ENCODE measurements at regions not wholly inside any gene's neighbourhood (a gene's known extent, or its start where the extent isn't known, plus 50 kb on each side); places are given as distances from the start of the nearest gene placed in this dataset.

- TF ChIP-seq ZNF646 (CRISPR knock-in tag; IDR thresholded peaks at IDR 0.05) = no peak
- no peak for TF ChIP-seq HINFP (CRISPR knock-in tag; IDR thresholded peaks at IDR 0.05; ENCODE audit: low read depth)
- no peak for TF ChIP-seq PAX8 (CRISPR knock-in tag; IDR thresholded peaks at IDR 0.05; ENCODE audit: borderline replicate concordance)
- TF ChIP-seq E2F2 (CRISPR knock-in tag; IDR thresholded peaks at IDR 0.05; ENCODE audit: borderline replicate concordance) = no peak
- TF ChIP-seq ZSCAN5A (CRISPR knock-in tag; IDR thresholded peaks at IDR 0.05; ENCODE audit: borderline replicate concordance) = peak; percentile 98; the same call in 1 of the 2 replicates
- no peak for TF ChIP-seq ARNT (IDR thresholded peaks at IDR 0.05)
- no peak for TF ChIP-seq ZBTB1 (CRISPR knock-in tag; IDR thresholded peaks at IDR 0.05; ENCODE audit: borderline replicate concordance)
- no peak for TF ChIP-seq ZNF724P (CRISPR knock-in tag; IDR thresholded peaks at IDR 0.05; ENCODE audit: borderline replicate concordance)
- TF ChIP-seq KDM2A (CRISPR knock-in tag; IDR thresholded peaks at IDR 0.05; ENCODE audit: borderline replicate concordance, low read depth) = peak; percentile 46; the same call in 1 of the 2 replicates
- peak; percentile 91 for TF ChIP-seq ZSCAN22 (CRISPR knock-in tag; IDR thresholded peaks at IDR 0.05)
- TF ChIP-seq ZNF263 (CRISPR knock-in tag; IDR thresholded peaks at IDR 0.05) = peak; percentile 54
- peak; percentile 91 for TF ChIP-seq FOXA1 (IDR thresholded peaks at IDR 0.05)
- peak; percentile 99 for TF ChIP-seq FOXA1 (CRISPR knock-in tag; IDR thresholded peaks at IDR 0.05)
- no peak for TF ChIP-seq REL (CRISPR knock-in tag; conservative IDR thresholded peaks at IDR 0.05)
- no peak for TF ChIP-seq RFX5 (IDR thresholded peaks at IDR 0.05; ENCODE audit: low read depth, low read length)
- TF ChIP-seq KLF12 (CRISPR knock-in tag; IDR thresholded peaks at IDR 0.05; ENCODE audit: borderline replicate concordance) = 0 out of 2 replicates have a peak, but pooled peaks have one; percentile 53
- no peak for TF ChIP-seq ZNF496 (CRISPR knock-in tag; IDR thresholded peaks at IDR 0.05; ENCODE audit: insufficient replicate concordance)
- no peak for TF ChIP-seq PAF1 (CRISPR knock-in tag; IDR thresholded peaks at IDR 0.05)
- no peak for TF ChIP-seq ZNF678 (CRISPR knock-in tag; IDR thresholded peaks at IDR 0.05)
Observed at GRCh38 chr5:158461240-158461854, 602.4 kb upstream of the CLINT1 start (continued).
